T-helper 2 cell treated with Interferon-gamma antibody and Interleukin-4, amounts not matched to agents 5 μg/mL and 100 μg/mL, for 36 hours (primary cell): ENCODE measurements at regions not wholly inside any gene's neighbourhood (a gene's known extent, or its start where the extent isn't known, plus 50 kb on each side); places are given as distances from the start of the nearest gene placed in this dataset.

Experiments
- DNase-seq: peaks from one replicate; pipeline ENCODE4 v3.0.0; 2021; ENCODE audit warnings: low spot score
- H3K27ac Mint-ChIP-seq: one replicate; pipeline ENCODE4 v1.8.0; 2021; ENCODE audit warnings: mild to moderate bottlenecking, mixed read lengths
- H3K27me3 Mint-ChIP-seq: one replicate; pipeline ENCODE4 v1.8.0; 2021; ENCODE audit warnings: low read depth, mixed read lengths
- H3K36me3 Mint-ChIP-seq: one replicate; pipeline ENCODE4 v1.8.0; 2021; ENCODE audit warnings: low read depth, mixed read lengths
- H3K4me1 Mint-ChIP-seq: one replicate; pipeline ENCODE4 v1.8.0; 2021; ENCODE audit warnings: low read depth, mixed read lengths
- H3K4me3 Mint-ChIP-seq: one replicate; pipeline ENCODE4 v1.8.0; 2022; ENCODE audit warnings: mild to moderate bottlenecking, moderate library complexity, mixed read lengths
- H3K9me3 Mint-ChIP-seq: one replicate; pipeline ENCODE4 v1.8.0; 2021; ENCODE audit warnings: mixed read lengths

DNA sequence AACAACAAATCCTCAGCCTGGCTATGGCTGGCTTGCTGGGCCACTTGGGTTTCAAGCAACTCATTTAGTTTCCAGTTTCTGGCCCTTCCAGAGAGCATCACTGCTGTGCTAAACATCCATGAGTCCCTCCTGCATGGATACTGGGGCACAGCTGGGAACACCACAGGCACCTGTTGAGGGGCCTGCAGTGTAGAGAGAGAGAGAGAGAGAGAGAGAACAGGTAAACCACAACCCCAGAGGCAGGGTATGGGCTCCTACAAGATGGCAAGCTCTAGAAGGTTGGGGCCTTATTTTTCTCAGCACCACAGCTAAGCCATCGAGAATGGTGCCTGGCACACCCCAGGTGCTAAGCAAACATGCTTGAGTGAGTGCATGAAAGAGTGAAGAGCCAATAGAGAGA is 120.3 kb downstream of the RBFOX3 start:
- no peak overlapping the region for H3K27ac Mint-ChIP-seq
- H3K4me1 Mint-ChIP-seq: no peaks in the 10 kb centered on the region
- no peaks in the 10 kb centered on the region for H3K36me3 Mint-ChIP-seq
- no peaks in the 10 kb centered on the region for H3K27me3 Mint-ChIP-seq
- no peak for DNase-seq
- H3K4me3 Mint-ChIP-seq: no peak overlapping the region
- no peaks in the 10 kb centered on the region for H3K9me3 Mint-ChIP-seq

DNA sequence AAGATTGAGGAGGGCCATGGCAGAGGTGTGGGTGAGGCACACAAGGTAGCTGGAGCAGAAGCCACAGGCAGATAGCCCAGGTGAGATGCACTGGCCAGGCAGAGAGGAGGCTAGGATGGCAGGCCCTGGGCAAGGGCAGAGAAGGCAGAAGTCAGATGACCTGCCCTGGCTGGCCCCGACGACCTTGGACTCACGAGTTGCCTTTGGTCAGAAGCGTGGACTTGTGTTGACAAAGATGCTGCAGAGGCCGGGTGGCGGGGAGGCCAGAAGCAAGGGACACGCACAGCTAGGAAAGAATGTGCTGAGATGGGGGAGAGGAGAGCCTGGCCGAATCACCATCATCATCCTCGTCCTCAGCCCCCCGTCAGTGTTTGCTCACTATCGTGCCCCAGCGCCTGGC is 123.7 kb downstream of the RBFOX3 start:
- H3K36me3 Mint-ChIP-seq: no peaks in the 10 kb centered on the region
- no peaks in the 10 kb centered on the region for H3K9me3 Mint-ChIP-seq
- no peak for DNase-seq
- H3K4me1 Mint-ChIP-seq: no peaks in the 10 kb centered on the region
- no peak overlapping the region for H3K4me3 Mint-ChIP-seq
- no peak overlapping the region for H3K27ac Mint-ChIP-seq
- peaks cover 11% of the 10 kb centered on the region for H3K27me3 Mint-ChIP-seq

DNA sequence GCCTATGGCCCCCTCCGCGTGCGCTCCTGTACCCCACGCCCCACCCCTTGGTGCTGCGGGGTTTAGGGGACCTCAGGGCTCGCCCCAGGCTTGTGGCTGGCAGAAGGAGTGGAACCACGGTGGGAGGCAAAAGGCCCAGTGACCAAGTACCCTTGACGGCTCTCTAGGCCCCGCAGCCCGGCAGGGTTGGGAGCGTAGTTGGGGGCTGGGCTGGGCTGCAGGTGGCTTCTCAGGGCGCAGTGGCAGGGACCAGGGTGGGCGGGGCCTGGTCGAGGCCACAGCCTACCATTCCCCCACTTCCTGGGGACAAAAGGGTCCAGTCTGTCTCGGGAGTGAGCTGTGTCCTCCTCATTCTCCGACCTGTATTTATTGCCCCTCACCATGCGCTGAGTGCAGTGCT is 124.9 kb downstream of the RBFOX3 start:
- Mint-ChIP-seq H3K9me3 (no peaks in the 10 kb centered on the region), H3K4me3 (no peak overlapping the region), H3K4me1 (no peaks in the 10 kb centered on the region), H3K27me3 (peaks cover 11% of the 10 kb centered on the region), H3K36me3 (no peaks in the 10 kb centered on the region), H3K27ac (no peak overlapping the region)
- no peak for DNase-seq

DNA sequence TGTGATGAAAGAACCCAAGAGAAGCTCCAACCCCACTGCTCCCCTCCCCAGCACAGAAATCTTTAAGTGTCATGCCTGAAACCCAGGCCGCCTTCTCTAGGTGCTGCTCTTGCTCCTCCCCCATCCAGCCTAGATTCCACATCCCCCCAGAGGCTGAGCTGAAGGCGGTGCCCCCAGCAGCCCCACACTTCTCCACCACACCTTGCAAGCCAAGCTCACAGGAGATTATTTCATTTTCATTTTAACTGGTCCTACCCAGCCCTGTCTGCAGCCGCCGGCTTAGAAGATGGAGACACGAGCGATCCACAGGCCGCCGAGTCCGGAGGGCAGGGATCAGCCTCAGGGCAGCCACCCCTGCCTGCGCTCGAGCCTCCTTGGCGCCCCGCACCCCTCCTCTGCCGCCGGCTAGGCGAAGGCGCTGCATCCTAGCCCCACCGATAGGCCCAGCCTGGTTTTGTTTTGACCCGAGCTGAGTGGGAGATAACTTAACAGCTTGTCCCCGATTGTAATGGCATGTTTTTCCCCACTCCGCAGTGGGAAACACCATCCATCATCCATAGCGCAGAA is 125.3 kb downstream of the RBFOX3 start:
- no peaks in the 10 kb centered on the region for H3K4me1 Mint-ChIP-seq
- no peaks in the 10 kb centered on the region for H3K36me3 Mint-ChIP-seq
- H3K27ac Mint-ChIP-seq: no peak overlapping the region
- H3K9me3 Mint-ChIP-seq: no peaks in the 10 kb centered on the region
- no peak for DNase-seq
- peaks cover 11% of the 10 kb centered on the region for H3K27me3 Mint-ChIP-seq
- H3K4me3 Mint-ChIP-seq: no peak overlapping the region

DNA sequence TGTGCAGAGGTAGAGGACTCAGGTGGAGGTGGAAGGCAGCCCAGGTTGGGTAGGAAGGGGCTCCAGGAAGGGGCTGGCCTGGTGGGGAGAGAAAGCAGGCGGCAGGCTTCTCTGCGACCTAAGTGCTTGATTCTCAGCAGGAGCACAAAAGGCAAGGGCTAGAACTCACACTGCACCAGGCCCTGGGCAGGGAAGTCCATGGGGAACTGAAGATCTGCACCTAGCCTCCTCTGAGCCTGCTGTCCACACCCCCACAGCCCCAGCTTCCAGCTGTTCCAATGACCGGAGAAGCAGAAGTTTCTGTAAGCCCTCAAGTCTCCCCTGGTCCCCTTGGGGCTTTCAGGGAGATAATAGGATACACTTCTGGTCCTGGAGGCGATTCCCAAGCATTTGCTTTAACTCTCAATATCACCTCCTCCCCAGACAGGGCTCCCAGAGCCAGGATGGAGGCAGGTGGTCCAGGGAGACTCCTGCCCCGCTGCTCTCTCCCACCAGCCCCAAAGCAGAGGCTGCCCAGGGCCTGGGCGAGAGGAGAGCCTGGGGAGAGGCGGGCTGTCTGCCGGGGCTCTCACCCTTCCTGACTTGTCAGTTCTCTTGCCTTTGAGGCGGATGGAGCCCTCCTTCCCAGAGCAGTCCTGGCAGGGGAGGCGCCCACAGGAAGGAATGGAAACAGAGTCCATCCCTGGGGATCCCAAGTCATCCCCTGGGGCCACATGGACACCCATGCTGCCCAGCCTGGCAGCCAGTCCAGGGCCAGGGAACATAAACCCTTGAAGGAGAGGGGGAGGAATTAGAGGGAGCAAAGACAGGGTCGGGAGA is 126.0 kb downstream of the RBFOX3 start:
- peaks cover 11% of the 10 kb centered on the region for H3K27me3 Mint-ChIP-seq

DNA sequence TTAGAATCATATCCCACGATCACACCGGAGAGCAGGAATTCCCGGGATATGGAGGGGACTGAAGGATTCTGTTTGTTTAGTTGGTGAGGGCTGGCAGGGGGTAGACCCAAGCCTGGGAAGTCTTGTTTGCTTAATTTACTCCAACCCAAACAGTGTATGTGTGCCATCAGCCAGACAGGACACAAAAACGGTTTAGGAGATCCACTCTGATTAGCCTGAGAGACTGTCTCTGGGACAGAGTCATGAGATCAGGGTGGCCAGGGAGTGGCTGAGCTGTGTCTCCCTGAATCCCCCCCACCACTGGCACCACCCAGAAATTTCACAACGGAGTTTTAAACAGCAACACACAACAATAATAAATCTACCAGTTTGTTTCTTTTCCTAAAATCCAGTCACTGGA is 127.0 kb downstream of the RBFOX3 start:
- Mint-ChIP-seq H3K4me1 (no peaks in the 10 kb centered on the region), H3K4me3 (no peak overlapping the region), H3K9me3 (no peaks in the 10 kb centered on the region), H3K36me3 (no peaks in the 10 kb centered on the region), H3K27ac (no peak overlapping the region), H3K27me3 (peaks cover 11% of the 10 kb centered on the region)
- DNase-seq: no peak

More for the DNA sequence above, 126.0 kb downstream of the RBFOX3 start:
- Mint-ChIP-seq H3K9me3 (no peaks in the 10 kb centered on the region), H3K4me1 (no peaks in the 10 kb centered on the region), H3K36me3 (no peaks in the 10 kb centered on the region), H3K4me3 (no peak overlapping the region), H3K27ac (no peak overlapping the region)
- no peak for DNase-seq

DNA sequence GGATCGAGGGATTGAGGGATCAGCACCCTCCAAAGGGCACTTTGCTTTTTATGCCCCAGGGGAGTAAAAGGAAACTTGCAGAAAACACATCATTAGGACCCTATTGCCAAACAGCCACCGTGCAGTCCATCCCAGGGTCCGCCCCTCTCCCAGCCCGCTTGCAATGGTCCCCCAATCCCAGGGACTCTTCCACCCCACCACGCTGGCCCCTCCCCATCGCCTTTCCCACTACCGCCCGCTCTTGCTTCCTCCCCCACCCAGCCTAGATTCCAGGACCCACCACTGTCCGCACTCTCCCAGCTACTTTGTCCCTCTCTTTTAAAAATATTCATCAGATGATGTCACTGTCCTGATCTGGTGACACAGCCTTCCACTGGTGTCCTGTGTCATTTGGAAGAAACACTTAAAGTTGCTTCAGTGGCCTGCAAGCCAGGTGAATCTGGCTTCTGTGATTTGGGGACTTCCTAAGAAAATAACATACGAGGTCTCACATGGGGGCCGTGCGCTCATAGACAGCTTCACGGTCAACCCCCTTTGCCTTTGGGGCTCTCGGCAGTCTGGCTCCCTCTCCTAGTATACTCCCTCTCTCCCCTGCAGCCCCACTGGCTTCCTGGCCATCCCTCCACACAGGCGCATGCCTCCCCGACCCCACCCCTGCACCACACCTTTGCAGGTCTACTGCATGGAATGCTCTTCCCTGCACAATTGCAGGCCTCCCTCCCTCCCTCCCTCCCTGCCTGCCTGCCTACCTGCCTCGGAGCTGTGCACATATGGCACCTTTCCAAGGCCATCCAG is 127.9 kb downstream of the RBFOX3 start:
- Mint-ChIP-seq H3K4me1 (no peaks in the 10 kb centered on the region), H3K9me3 (no peaks in the 10 kb centered on the region), H3K4me3 (no peak overlapping the region), H3K27me3 (peaks cover 11% of the 10 kb centered on the region), H3K27ac (no peak overlapping the region), H3K36me3 (no peaks in the 10 kb centered on the region)
- DNase-seq: no peak

DNA sequence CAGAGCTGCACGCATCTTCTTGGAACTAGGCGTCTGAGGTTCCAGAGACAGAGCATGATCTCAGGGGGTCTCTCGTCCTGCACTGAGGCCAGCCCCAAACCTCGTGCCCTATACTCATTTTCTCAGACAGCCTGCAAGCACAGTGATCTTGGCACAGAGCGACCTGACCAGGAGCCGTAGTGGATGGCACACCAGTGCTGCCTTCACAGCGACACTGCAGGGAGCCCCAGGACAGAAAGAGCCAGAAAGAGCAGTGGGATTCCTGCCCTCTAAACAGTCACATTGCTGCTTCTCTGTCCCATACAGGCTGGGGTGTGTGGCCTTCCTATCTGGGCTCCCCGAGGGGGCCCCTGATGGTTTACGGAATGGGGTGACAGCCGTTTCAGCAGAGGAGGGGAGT is 131.0 kb downstream of the RBFOX3 start:
- no peaks in the 10 kb centered on the region for H3K9me3 Mint-ChIP-seq
- no peaks in the 10 kb centered on the region for H3K36me3 Mint-ChIP-seq
- no peaks in the 10 kb centered on the region for H3K4me1 Mint-ChIP-seq
- no peak for DNase-seq
- H3K4me3 Mint-ChIP-seq: no peak overlapping the region
- peaks cover 12% of the 10 kb centered on the region for H3K27me3 Mint-ChIP-seq
- H3K27ac Mint-ChIP-seq: no peak overlapping the region

DNA sequence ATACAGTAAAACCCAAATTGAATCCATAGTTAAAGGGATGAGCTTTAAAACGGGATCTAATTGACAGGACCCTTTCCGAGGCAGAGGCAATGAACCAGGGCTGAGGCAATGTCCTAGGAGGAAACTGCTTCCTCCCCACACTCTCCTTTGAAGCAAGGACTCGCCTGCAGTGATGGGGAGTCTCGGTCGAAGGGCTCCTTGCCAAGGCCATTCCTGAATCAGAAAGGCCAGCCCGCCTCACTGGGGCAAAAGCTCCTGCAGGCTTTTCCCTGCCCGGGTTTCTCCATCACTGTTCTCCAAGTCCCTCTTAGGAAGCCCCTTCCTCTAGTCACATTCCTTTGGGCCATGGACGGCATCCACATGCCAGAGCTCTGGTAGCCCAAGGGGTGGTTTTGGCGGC is 132.0 kb downstream of the RBFOX3 start:
- Mint-ChIP-seq H3K9me3 (no peaks in the 10 kb centered on the region), H3K36me3 (no peaks in the 10 kb centered on the region), H3K4me1 (no peaks in the 10 kb centered on the region), H3K27me3 (peaks cover 9% of the 10 kb centered on the region), H3K27ac (no peak overlapping the region), H3K4me3 (no peak overlapping the region)
- DNase-seq: no peak

DNA sequence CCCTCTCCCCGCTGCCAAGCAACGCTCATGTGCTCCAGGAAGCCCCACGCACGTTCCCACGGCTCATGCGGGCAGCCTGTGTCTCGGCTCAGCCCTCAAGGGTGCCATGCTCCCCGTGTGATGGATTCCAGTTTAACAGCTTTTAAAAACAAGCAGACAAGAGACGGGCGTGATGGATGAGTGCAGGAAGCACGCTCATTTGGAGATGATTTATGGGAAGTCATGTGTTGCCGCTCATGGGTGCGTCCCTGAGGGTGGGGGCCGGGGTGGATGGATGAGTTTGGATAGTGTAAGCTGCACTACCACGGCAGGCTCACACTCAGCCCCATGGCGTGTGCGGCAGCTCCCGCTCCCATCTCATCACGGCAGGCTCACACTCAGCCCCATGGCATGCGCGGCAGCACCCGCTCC is 132.8 kb downstream of the RBFOX3 start:
- Mint-ChIP-seq H3K27me3 (peaks cover 7% of the 10 kb centered on the region), H3K9me3 (no peaks in the 10 kb centered on the region), H3K27ac (no peak overlapping the region), H3K36me3 (no peaks in the 10 kb centered on the region), H3K4me1 (no peaks in the 10 kb centered on the region), H3K4me3 (no peak overlapping the region)
- DNase-seq: no peak

DNA sequence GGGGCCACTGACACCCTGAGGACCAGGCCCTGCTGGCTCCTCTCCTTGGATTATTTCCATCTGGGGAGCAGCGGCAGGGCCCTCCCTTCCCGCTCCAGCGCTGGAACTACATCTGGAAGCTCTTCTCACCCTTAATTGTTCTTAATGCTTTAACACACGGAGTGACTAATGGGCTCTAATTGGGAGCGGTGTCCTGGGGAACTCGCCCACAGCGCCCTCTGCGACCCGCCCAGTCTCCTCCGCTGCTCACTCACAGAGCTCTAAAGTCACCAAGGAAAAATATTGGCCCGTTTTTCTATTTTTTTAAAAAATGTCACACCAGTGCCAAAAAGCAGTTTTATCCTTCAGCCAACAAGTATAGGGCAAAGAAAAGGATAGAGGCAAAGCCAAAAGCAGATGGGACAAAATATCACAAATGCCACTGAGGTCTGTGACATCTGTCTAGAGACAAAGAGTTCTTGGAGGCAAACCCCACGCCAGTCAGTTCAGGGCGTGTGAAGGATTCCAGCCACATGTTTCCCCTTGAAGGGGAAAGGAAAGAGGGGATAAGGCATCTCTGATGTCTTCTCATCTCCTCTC is 134.7 kb downstream of the RBFOX3 start:
- no peaks in the 10 kb centered on the region for H3K36me3 Mint-ChIP-seq

DNA sequence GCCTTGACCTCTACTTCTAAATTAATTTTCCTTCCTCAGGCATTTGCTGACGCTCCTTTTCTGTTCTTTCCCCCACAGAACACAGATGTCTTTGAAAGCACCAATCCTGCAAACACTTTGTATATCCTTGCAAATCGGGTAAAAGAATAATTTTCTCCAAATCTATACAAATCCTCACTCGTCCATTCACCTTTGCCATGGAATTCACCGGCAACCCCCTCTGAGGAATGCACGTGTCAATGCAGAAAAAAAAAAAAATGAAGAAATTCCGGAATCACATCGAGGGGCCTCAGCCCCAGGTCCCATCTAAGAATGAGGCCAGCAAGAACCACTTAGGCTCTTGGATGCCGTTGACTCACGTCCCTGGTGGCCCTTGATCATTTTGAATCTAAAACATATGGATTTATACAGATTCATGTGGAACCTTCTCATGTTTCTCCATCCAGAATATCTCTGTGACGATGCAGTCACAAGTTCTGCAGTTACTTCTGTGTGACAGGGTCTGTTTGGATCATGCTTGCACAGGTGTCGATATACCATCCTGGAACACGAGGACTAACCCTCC is 136.9 kb downstream of the RBFOX3 start:
- H3K4me3 Mint-ChIP-seq: no peak overlapping the region

More for the DNA sequence above, 134.7 kb downstream of the RBFOX3 start:
- Mint-ChIP-seq H3K27me3 (peaks cover 5% of the 10 kb centered on the region), H3K27ac (no peak overlapping the region), H3K4me1 (no peaks in the 10 kb centered on the region), H3K4me3 (no peak overlapping the region), H3K9me3 (no peaks in the 10 kb centered on the region)
- no peak for DNase-seq

DNA sequence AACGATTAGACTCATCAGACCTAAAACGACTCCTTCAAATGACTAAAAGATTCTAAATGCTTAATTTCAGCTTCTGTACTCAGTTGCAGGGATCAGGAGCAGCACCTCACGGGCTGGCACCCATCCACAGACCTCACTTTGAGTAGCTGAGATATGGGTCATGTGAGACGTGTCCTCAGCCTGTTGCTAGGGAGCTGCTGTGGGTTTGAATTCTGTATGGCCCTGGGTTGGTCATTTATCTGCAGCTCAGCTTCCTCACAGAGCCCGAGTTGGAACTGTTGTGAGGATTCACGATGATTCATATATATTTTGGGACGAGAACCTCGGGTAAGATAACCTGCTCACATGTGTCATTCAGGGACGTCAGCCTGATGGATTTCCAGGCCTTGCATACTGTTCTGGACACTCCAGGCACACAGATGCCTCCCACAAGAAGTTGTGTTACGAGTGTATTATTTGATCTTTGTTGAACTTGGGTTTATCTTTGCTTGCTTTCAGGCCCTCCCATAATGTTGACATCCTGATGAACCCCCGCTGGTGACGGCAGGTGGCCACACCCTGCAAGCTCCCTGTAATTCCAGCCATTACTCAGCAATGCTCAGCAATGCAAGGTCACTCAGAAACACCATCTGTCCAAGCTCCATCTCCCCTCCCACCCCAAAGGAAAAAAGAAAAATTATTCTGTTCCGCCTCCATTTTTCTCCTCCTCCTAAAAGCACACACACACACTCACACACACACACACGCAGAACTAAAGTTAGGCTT is 137.6 kb downstream of the RBFOX3 start:
- H3K27ac Mint-ChIP-seq: no peak overlapping the region
- no peaks in the 10 kb centered on the region for H3K4me1 Mint-ChIP-seq
- H3K36me3 Mint-ChIP-seq: no peaks in the 10 kb centered on the region
- H3K9me3 Mint-ChIP-seq: no peaks in the 10 kb centered on the region
- H3K27me3 Mint-ChIP-seq: peaks cover 5% of the 10 kb centered on the region
- no peak overlapping the region for H3K4me3 Mint-ChIP-seq
- DNase-seq: no peak

More for the DNA sequence above, 136.9 kb downstream of the RBFOX3 start:
- Mint-ChIP-seq H3K36me3 (no peaks in the 10 kb centered on the region), H3K27ac (no peak overlapping the region), H3K4me1 (no peaks in the 10 kb centered on the region), H3K27me3 (peaks cover 5% of the 10 kb centered on the region), H3K9me3 (no peaks in the 10 kb centered on the region)
- DNase-seq: no peak
